ENCODE measurements at regions not wholly inside any gene's neighbourhood (a gene's known extent, or its start where the extent isn't known, plus 50 kb on each side); places are given as distances from the start of the nearest gene placed in this dataset.
A peak's percentile ranks its signal among the peaks of the same experiment; 100 is the strongest.

DNA sequence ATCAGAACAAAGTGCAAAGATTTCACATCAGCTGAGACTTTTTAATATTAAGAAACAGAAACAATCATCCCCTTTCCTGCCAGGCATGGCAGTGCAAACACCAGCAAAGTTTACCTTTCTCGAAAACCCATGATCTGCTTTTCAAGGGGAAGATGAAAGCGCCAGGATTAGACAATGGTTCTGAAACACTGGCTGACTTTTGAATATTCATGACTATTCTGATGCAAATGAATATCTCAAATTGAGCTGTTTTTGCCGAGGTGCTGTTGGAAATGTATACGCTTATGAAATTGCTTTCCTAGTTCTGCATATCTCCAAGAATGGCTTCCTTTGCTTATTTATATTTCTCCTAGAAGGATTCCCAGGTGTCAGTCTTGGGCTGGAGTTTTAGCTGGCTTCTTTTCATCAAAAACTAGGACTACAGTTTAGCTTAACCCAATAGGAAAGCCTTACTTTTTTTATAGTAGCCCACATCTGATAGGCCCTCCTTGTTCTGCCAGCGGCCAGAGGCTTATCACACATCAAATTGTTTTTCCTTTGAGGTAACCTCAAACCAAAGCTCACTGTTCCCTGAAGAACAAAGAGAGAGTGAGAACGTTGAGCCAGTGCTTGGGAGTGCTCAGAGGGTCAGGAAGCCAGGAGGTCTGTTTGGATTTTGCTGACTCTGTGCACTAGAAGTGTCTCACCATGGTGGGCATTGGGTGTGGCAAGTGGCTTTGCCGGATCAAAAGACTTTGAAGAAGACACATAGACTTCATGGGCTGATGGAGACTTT lies 74.0 kb upstream of the PLCL2 start:
- H3K4me3 ChIP-seq (replicated peaks; ENCODE audit: low read depth, low read length), result no peak overlapping the region
- DNase-seq (ENCODE audit: low read depth), result no peak
- TF ChIP-seq, protein P1, sequence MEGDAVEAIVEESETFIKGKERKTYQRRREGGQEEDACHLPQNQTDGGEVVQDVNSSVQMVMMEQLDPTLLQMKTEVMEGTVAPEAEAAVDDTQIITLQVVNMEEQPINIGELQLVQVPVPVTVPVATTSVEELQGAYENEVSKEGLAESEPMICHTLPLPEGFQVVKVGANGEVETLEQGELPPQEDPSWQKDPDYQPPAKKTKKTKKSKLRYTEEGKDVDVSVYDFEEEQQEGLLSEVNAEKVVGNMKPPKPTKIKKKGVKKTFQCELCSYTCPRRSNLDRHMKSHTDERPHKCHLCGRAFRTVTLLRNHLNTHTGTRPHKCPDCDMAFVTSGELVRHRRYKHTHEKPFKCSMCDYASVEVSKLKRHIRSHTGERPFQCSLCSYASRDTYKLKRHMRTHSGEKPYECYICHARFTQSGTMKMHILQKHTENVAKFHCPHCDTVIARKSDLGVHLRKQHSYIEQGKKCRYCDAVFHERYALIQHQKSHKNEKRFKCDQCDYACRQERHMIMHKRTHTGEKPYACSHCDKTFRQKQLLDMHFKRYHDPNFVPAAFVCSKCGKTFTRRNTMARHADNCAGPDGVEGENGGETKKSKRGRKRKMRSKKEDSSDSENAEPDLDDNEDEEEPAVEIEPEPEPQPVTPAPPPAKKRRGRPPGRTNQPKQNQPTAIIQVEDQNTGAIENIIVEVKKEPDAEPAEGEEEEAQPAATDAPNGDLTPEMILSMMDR (IDR thresholded peaks at IDR 0.05; ENCODE audit: low read length, missing control alignments), result no peak

DNA sequence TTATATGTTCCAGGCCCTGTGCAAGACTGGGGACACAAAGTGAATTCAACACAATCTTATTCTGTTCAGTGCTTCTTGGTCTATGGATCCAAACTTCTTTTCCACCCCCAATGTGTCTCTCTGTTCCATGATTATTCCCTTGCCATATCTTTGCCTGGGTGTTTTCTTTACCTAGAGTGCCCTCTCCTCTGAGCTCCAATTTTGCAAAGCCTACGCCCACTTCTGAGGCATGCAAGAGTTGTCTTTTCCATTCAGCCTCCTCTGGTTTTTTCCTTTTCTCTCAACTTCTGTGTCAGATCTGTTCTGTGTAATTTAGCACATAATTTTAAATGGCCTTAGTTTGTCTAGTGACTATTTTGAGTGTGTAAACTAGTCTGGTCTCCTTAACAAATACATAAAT lies 72.8 kb upstream of the PLCL2 start:
- no peak for DNase-seq (ENCODE audit: low read depth)

GRCh38 chr3:16813336-16813735 lies 71.4 kb upstream of the PLCL2 start:
- TF ChIP-seq, protein P1 (IDR thresholded peaks at IDR 0.05; ENCODE audit: low read length, missing control alignments), result no peak
- no peak for DNase-seq (ENCODE audit: low read depth)
- H3K4me3 ChIP-seq (replicated peaks; ENCODE audit: low read depth, low read length), result no peak overlapping the region

More for the DNA sequence above, 72.8 kb upstream of the PLCL2 start:
- TF ChIP-seq, protein P1 (IDR thresholded peaks at IDR 0.05; ENCODE audit: low read length, missing control alignments), result no peak
- H3K4me3 ChIP-seq (replicated peaks; ENCODE audit: low read depth, low read length), result no peak overlapping the region

DNA sequence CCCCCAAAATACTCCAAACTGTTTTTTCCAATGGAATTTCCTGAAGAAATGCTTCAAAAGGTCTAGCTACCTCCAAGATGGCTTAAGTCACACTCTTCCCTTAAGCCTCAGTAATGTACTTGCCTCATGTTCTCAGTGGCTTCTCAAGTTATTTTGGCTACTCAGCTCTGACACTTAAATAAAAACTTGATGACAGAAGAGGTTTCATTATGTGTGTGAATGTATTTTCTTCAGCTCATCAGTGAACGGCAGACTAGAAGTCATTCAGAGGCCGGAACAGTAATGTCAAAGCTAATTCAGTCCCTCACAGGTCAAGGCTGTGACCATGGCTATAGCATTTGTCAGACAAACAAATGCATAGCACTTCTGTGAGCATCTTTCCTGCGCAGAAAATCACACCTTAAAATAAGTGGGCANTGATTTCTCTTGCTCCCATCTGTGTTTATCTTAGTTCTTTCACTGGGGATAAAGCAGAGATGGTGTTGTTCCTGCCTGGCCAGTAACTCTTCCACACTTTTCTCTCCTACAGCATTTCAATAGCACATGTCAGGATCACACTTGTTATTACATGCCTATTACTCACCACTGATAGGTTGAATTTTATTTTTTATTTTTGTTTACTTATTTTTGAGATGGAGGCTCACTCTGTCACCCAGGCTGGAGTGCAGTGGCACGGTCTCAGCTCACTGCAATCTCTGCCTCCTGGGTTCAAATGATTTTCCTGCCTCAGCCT lies 68.5 kb upstream of the PLCL2 start:
- TF ChIP-seq, protein P1 (IDR thresholded peaks at IDR 0.05; ENCODE audit: low read length, missing control alignments), result no peak
- H3K4me3 ChIP-seq (replicated peaks; ENCODE audit: low read depth, low read length), result no peak overlapping the region
- DNase-seq (ENCODE audit: low read depth), result no peak

DNA sequence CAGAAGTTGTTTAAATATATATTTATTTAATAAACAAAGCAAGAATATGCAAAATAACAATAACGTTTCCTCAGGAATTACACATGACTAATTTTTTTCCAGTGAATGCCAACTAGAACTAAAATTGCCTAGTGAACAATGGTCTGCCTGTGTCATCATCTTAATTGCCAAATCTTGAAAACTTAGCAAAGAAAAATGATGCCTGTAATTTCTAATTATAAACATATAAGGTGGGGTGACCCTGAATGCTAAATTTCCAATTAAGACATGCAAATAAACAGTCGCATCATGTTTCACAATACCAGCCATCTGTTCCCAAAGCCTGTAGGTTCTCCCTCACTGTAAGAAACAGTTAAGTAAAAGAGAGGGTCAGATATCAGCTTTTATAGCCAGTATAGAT lies 67.6 kb upstream of the PLCL2 start:
- H3K4me3 ChIP-seq (replicated peaks; ENCODE audit: low read depth, low read length), result no peak overlapping the region
- TF ChIP-seq, protein P1 (IDR thresholded peaks at IDR 0.05; ENCODE audit: low read length, missing control alignments), result no peak
- DNase-seq (ENCODE audit: low read depth), result peak; percentile 34

DNA sequence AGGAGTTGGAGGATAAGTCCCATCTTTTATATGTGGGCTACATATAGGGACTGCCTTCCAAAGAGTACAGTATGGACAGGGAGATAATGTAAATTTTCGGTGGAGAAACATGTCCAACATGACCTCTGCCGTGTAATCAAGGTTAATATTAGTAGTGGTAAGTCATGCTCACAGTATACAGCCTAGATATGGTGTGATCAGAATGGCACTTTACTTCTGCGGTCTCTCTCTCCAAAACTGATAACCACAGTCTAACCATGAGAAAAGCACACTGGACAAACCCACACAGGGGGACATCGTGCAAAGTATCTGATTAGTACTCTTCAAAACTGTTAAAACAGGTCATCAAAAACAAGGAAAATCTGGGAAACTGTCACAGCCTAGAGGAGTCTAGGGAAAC lies 66.6 kb upstream of the PLCL2 start:
- H3K4me3 ChIP-seq (replicated peaks; ENCODE audit: low read depth, low read length), result no peak overlapping the region
- TF ChIP-seq, protein P1 (IDR thresholded peaks at IDR 0.05; ENCODE audit: low read length, missing control alignments), result no peak
- no peak for DNase-seq (ENCODE audit: low read depth)
